Activated CD4-positive, alpha-beta T cell treated with anti-CD3 and anti-CD28 coated beads for 36 hours (primary cell): ENCODE measurements at regions not wholly inside any gene's neighbourhood (a gene's known extent, or its start where the extent isn't known, plus 50 kb on each side); places are given as distances from the start of the nearest gene placed in this dataset.

ENCODE experiments used
- ATAC-seq: fragments of 200-7000 bp; cut with Tn5 transposase; one replicate; pipeline ENCODE4 v1.10.0; 2021; ENCODE audit warnings: mild to moderate bottlenecking, moderate library complexity
- CTCF ChIA-PET: fragments of 350-600 bp; sonication (Branson Sonifier 250); formaldehyde crosslinking; loops from one replicate; lab custom pipeline; 2021; ENCODE audit warnings: antibody characterized with exemption; lab: Charles Lee
- POLR2A ChIA-PET: fragments of 350-600 bp; sonication (Branson Sonifier 250); formaldehyde crosslinking; loops from one replicate; lab custom pipeline; 2021; ENCODE audit warnings: antibody characterized with exemption, inconsistent platforms; lab: Charles Lee
- DNase-seq: peaks from one replicate; pipeline ENCODE4 v3.0.0-alpha.2; 2020
- H3K27ac Mint-ChIP-seq: one replicate; pipeline ENCODE4 v1.8.0; 2021; ENCODE audit warnings: mixed read lengths
- H3K27me3 Mint-ChIP-seq: one replicate; pipeline ENCODE4 v1.8.0; 2021; ENCODE audit warnings: mixed read lengths
- H3K36me3 Mint-ChIP-seq: one replicate; pipeline ENCODE4 v1.8.0; 2021; ENCODE audit warnings: low read depth, mixed read lengths
- H3K4me1 Mint-ChIP-seq: one replicate; pipeline ENCODE4 v1.8.0; 2021; ENCODE audit warnings: mixed read lengths
- H3K4me3 Mint-ChIP-seq: one replicate; pipeline ENCODE4 v1.8.0; 2021; ENCODE audit warnings: mild to moderate bottlenecking, moderate library complexity, mixed read lengths
- H3K9me3 Mint-ChIP-seq: one replicate; pipeline ENCODE4 v1.8.0; 2021; ENCODE audit warnings: low read depth, mixed read lengths
- intact Hi-C, 2 experiments: fragments of 100-400 bp; cut with DNase I in 1 of 2; cut with micrococcal nuclease in 1 of 2; formaldehyde crosslinking; loops; one replicate each; pipeline versions ENCODE4 v1.14.2 to v1.15.1; 2022 to 2024; cut with DNase I, micrococcal nuclease

- Mint-ChIP-seq H3K27ac (no peak overlapping the region), H3K4me1 (no peaks in the 10 kb centered on the region), H3K9me3 (no peaks in the 10 kb centered on the region), H3K27me3 (peaks cover 27% of the 10 kb centered on the region), H3K36me3 (no peaks in the 10 kb centered on the region), H3K4me3 (no peak overlapping the region)
- ATAC-seq (no peak), DNase-seq (no peak)
- ChIA-PET POLR2A (no interaction called here), CTCF (no interaction called here)
- intact Hi-C loops, result no loop called here
These were observed 50.8 kb upstream of the JAG1 start for GRCh38 chr20:10724449-10725173.

GRCh38 chr20:10728873-10729670 is 55.3 kb upstream of the JAG1 start:
- ATAC-seq, result no peak
- H3K36me3 Mint-ChIP-seq, result no peaks in the 10 kb centered on the region

GRCh38 chr20:10729785-10730184 is 56.0 kb upstream of the JAG1 start:
- Mint-ChIP-seq H3K4me1 (no peaks in the 10 kb centered on the region), H3K9me3 (no peaks in the 10 kb centered on the region), H3K36me3 (no peaks in the 10 kb centered on the region), H3K27me3 (peaks cover 17% of the 10 kb centered on the region), H3K27ac (no peak overlapping the region), H3K4me3 (no peak overlapping the region)
- intact Hi-C loops, result no loop called here
- CTCF ChIA-PET, result no interaction called here
- POLR2A ChIA-PET, result no interaction called here
- DNase-seq, result no peak
- no peak for ATAC-seq

More at GRCh38 chr20:10728873-10729670, 55.3 kb upstream of the JAG1 start:
- POLR2A ChIA-PET, result no interaction called here
- H3K4me1 Mint-ChIP-seq, result no peaks in the 10 kb centered on the region
- CTCF ChIA-PET, result no interaction called here
- intact Hi-C loops, result no loop called here
- H3K4me3 Mint-ChIP-seq, result no peak overlapping the region
- no peak for DNase-seq
- peaks cover 20% of the 10 kb centered on the region for H3K27me3 Mint-ChIP-seq
- no peak overlapping the region for H3K27ac Mint-ChIP-seq
- no peaks in the 10 kb centered on the region for H3K9me3 Mint-ChIP-seq

GRCh38 chr20:10730629-10731183 is 56.9 kb upstream of the JAG1 start:
- Mint-ChIP-seq H3K27ac (no peak overlapping the region), H3K36me3 (no peaks in the 10 kb centered on the region), H3K27me3 (peaks cover 15% of the 10 kb centered on the region), H3K4me1 (no peaks in the 10 kb centered on the region), H3K4me3 (no peak overlapping the region), H3K9me3 (no peaks in the 10 kb centered on the region)
- no peak for ATAC-seq
- intact Hi-C loops, result no loop called here
- CTCF ChIA-PET, result interaction anchor here (0.6 kb wide), 1 partner anchor 667 kb away, joined by 3 read pairs; no protein-coding TSS in a partner anchor
- POLR2A ChIA-PET, result no interaction called here
- no peak for DNase-seq

- ATAC-seq (no peak), DNase-seq (no peak)
- intact Hi-C loops, result no loop called here
- Mint-ChIP-seq H3K4me3 (no peak overlapping the region), H3K27me3 (peaks cover 12% of the 10 kb centered on the region), H3K27ac (no peak overlapping the region), H3K9me3 (no peaks in the 10 kb centered on the region), H3K4me1 (no peaks in the 10 kb centered on the region), H3K36me3 (no peaks in the 10 kb centered on the region)
- ChIA-PET CTCF (interaction anchor here (0.6 kb wide), 2 partner anchors 556 to 668 kb away, joined by 3 read pairs; no protein-coding TSS in a partner anchor), POLR2A (no interaction called here)
These were observed 57.6 kb upstream of the JAG1 start for GRCh38 chr20:10731190-10731965.

- DNase-seq, result no peak
- POLR2A ChIA-PET, result no interaction called here
- no peaks in the 10 kb centered on the region for H3K9me3 Mint-ChIP-seq
These were observed 59.3 kb upstream of the JAG1 start for GRCh38 chr20:10733122-10733521.

GRCh38 chr20:10735195-10735949 is 61.6 kb upstream of the JAG1 start:
- CTCF ChIA-PET, result interaction anchor here (0.8 kb wide), 1 partner anchor 21 kb away, joined by 4 read pairs; no protein-coding TSS in a partner anchor
- peaks cover 7% of the 10 kb centered on the region for H3K27me3 Mint-ChIP-seq
- H3K27ac Mint-ChIP-seq, result no peak overlapping the region
- DNase-seq (no peak), ATAC-seq (no peak)
- POLR2A ChIA-PET, result no interaction called here
- intact Hi-C loops, result no loop called here
- H3K4me1 Mint-ChIP-seq, result no peaks in the 10 kb centered on the region
- H3K36me3 Mint-ChIP-seq, result no peaks in the 10 kb centered on the region
- H3K9me3 Mint-ChIP-seq, result no peaks in the 10 kb centered on the region
- H3K4me3 Mint-ChIP-seq, result no peak overlapping the region

More at GRCh38 chr20:10733122-10733521, 59.3 kb upstream of the JAG1 start:
- Mint-ChIP-seq H3K4me1 (no peaks in the 10 kb centered on the region), H3K27me3 (peaks cover 5% of the 10 kb centered on the region), H3K4me3 (no peak overlapping the region), H3K27ac (no peak overlapping the region), H3K36me3 (no peaks in the 10 kb centered on the region)
- intact Hi-C loops, result no loop called here
- CTCF ChIA-PET, result no interaction called here
- ATAC-seq, result no peak

GRCh38 chr20:10739134-10739533 is 65.3 kb upstream of the JAG1 start:
- Mint-ChIP-seq H3K9me3 (no peaks in the 10 kb centered on the region), H3K36me3 (no peaks in the 10 kb centered on the region), H3K4me3 (no peak overlapping the region), H3K27ac (no peak overlapping the region), H3K4me1 (no peaks in the 10 kb centered on the region), H3K27me3 (peaks cover 9% of the 10 kb centered on the region)
- intact Hi-C loops, result no loop called here
- ChIA-PET POLR2A (no interaction called here), CTCF (no interaction called here)
- ATAC-seq (no peak), DNase-seq (no peak)

- H3K9me3 Mint-ChIP-seq, result no peaks in the 10 kb centered on the region
- CTCF ChIA-PET, result no interaction called here
- no peaks in the 10 kb centered on the region for H3K36me3 Mint-ChIP-seq
- no peak for DNase-seq
- peaks cover 9% of the 10 kb centered on the region for H3K27me3 Mint-ChIP-seq
- no peak overlapping the region for H3K27ac Mint-ChIP-seq
- no peak for ATAC-seq
- H3K4me1 Mint-ChIP-seq, result no peaks in the 10 kb centered on the region
- intact Hi-C loops, result no loop called here
- POLR2A ChIA-PET, result no interaction called here
- no peak overlapping the region for H3K4me3 Mint-ChIP-seq
These were observed 65.8 kb upstream of the JAG1 start for GRCh38 chr20:10739566-10739965.

- no peak for ATAC-seq
- no peak overlapping the region for H3K27ac Mint-ChIP-seq
These were observed 67.3 kb upstream of the JAG1 start for GRCh38 chr20:10741060-10741459.

GRCh38 chr20:10745790-10746189 is 72.0 kb upstream of the JAG1 start:
- H3K27me3 Mint-ChIP-seq, result peaks cover 10% of the 10 kb centered on the region
- no peak for DNase-seq
- POLR2A ChIA-PET, result no interaction called here
- intact Hi-C loops, result no loop called here
- no peak for ATAC-seq
- no peaks in the 10 kb centered on the region for H3K4me1 Mint-ChIP-seq
- no peaks in the 10 kb centered on the region for H3K36me3 Mint-ChIP-seq
- H3K4me3 Mint-ChIP-seq, result no peak overlapping the region
- CTCF ChIA-PET, result interaction anchor here (0.6 kb wide), 1 partner anchor 1246 kb away, joined by 3 read pairs; no protein-coding TSS in a partner anchor
- H3K27ac Mint-ChIP-seq, result no peak overlapping the region
- H3K9me3 Mint-ChIP-seq, result no peaks in the 10 kb centered on the region

More at GRCh38 chr20:10741060-10741459, 67.3 kb upstream of the JAG1 start:
- Mint-ChIP-seq H3K36me3 (no peaks in the 10 kb centered on the region), H3K4me3 (no peak overlapping the region), H3K4me1 (no peaks in the 10 kb centered on the region), H3K9me3 (no peaks in the 10 kb centered on the region), H3K27me3 (peaks cover 9% of the 10 kb centered on the region)
- no peak for DNase-seq
- ChIA-PET POLR2A (no interaction called here), CTCF (no interaction called here)
- intact Hi-C loops, result no loop called here
